HL-60 (cell line): ENCODE measurements at regions not wholly inside any gene's neighbourhood (a gene's known extent, or its start where the extent isn't known, plus 50 kb on each side); places are given as distances from the start of the nearest gene placed in this dataset.
A peak's percentile ranks its signal among the peaks of the same experiment; 100 is the strongest.

ENCODE experiments used
- DNase-seq, 2 experiments: peaks; one replicate each; pipeline ENCODE4 v3.0.0-alpha.2; 2010 to 2020; ENCODE audit warnings: low read depth in 1 of 2, low spot score in 1 of 2
- H3K27ac ChIP-seq: fragments of 250-450 bp; sonication (Bioruptor Pico); replicated peaks from 2 replicates; pipeline ENCODE4 v1.5.1; 2020; ENCODE audit warnings: mild to moderate bottlenecking, moderate library complexity
- H3K27me3 ChIP-seq: fragments of 250-450 bp; sonication (Bioruptor Pico); 2 replicates; pipeline ENCODE4 v1.5.1; 2021; ENCODE audit warnings: mild to moderate bottlenecking, moderate library complexity; ENCODE audit not compliant: insufficient read depth, poor library complexity, severe bottlenecking
- H3K4me3 ChIP-seq: replicated peaks from 2 replicates; pipeline ENCODE4 v1.5.1; 2011; ENCODE audit warnings: mild to moderate bottlenecking, control low read depth, low read length; ENCODE audit not compliant: insufficient read depth
- CTCF ChIP-seq: IDR thresholded peaks from one replicate; pipeline ENCODE4 v1.5.1; 2011; ENCODE audit warnings: low read length, control low read depth, inconsistent platforms; ENCODE audit not compliant: insufficient read depth
- GABPA ChIP-seq: IDR thresholded peaks from 2 replicates; pipeline ENCODE4 v1.6.1; 2012; ENCODE audit warnings: low read depth
- POLR2AphosphoS5 ChIP-seq: IDR thresholded peaks from 2 replicates; pipeline ENCODE4 v1.6.1; 2012; ENCODE audit warnings: low read depth
- REST ChIP-seq: IDR thresholded peaks from 2 replicates; pipeline ENCODE4 v1.6.1; 2012; ENCODE audit warnings: low read depth; ENCODE audit not compliant: insufficient replicate concordance
- SPI1 ChIP-seq: IDR thresholded peaks from 2 replicates; pipeline ENCODE4 v1.6.1; 2012; ENCODE audit warnings: low read depth, mild to moderate bottlenecking, borderline replicate concordance

GRCh38 chr1:30650038-30650967 lies 73.1 kb downstream of the MATN1 start:
- TF ChIP-seq POLR2AphosphoS5 (no peak), SPI1 (no peak), CTCF (no peak), GABPA (no peak), REST (no peak)
- no peaks in the 10 kb centered on the region for H3K27me3 ChIP-seq
- no peak for DNase-seq
- no peak overlapping the region for H3K4me3 ChIP-seq
- H3K27ac ChIP-seq, result no peak overlapping the region

- Histone ChIP-seq H3K27me3 (no peaks in the 10 kb centered on the region), H3K4me3 (no peak overlapping the region), H3K27ac (no peak overlapping the region)
- no peak for DNase-seq
- TF ChIP-seq GABPA (no peak), SPI1 (no peak), CTCF (no peak), REST (no peak), POLR2AphosphoS5 (no peak)
These were observed 73.9 kb downstream of the MATN1 start for GRCh38 chr1:30649321-30649991.

- peak in 1 of 2 experiments; percentile 3 for DNase-seq
- Histone ChIP-seq H3K4me3 (no peak overlapping the region), H3K27me3 (no peaks in the 10 kb centered on the region), H3K27ac (no peak overlapping the region)
- TF ChIP-seq POLR2AphosphoS5 (no peak), REST (no peak), CTCF (no peak), SPI1 (no peak), GABPA (no peak)
These were observed 74.9 kb downstream of the MATN1 start for GRCh38 chr1:30648408-30649000.
